ENCODE measurements at regions not wholly inside any gene's neighbourhood (a gene's known extent, or its start where the extent isn't known, plus 50 kb on each side); places are given as distances from the start of the nearest gene placed in this dataset.

- no peak overlapping the region for H3K23ac ChIP-seq (ENCODE audit: low read depth, low read length, poor library complexity)
- no peak overlapping the region for H2AFZ ChIP-seq (ENCODE audit: low read length)
- H3K9me3 ChIP-seq (replicated peaks in 1 of 2; ENCODE audit: control insufficient read depth in 2 of 2, insufficient read depth in 1 of 2, low read depth in 1 of 2, low read length in 2 of 2) = no peaks in the 10 kb centered on the region
- no peaks in the 10 kb centered on the region for H3K4me1 ChIP-seq (ENCODE audit: control insufficient read depth in 2 of 2, insufficient read depth in 1 of 2, low read depth in 1 of 2, low read length in 2 of 2)
- H2BK12ac ChIP-seq (ENCODE audit: low read length) = no peak overlapping the region
- no peak overlapping the region for H3K18ac ChIP-seq (ENCODE audit: low read length)
- no peak overlapping the region for H2BK120ac ChIP-seq (ENCODE audit: low read depth, low read length)
- H2AK5ac ChIP-seq (ENCODE audit: low read depth, low read length) = no peak overlapping the region
- H3K4me3 ChIP-seq (ENCODE audit: low read length in 2 of 2) = no peak overlapping the region
- no peak overlapping the region for H3K4ac ChIP-seq (ENCODE audit: low read length)
- no peak overlapping the region for H4K91ac ChIP-seq (ENCODE audit: low read depth, low read length, poor library complexity)
- no peak overlapping the region for H3K27ac ChIP-seq (replicated peaks; ENCODE audit: low read length)
- H3K36me3 ChIP-seq (replicated peaks in 1 of 2; ENCODE audit: control insufficient read depth in 2 of 2, insufficient read depth in 2 of 2, low read length in 2 of 2) = no peaks in the 10 kb centered on the region
- H2BK5ac ChIP-seq (ENCODE audit: low read length) = no peak overlapping the region
- no peak overlapping the region for H3K14ac ChIP-seq (ENCODE audit: low read length)
- no peak overlapping the region for H4K8ac ChIP-seq (ENCODE audit: low read depth, low read length)
- no peak for DNase-seq (ENCODE audit: low spot score)
- no peak overlapping the region for H3K4me2 ChIP-seq (ENCODE audit: insufficient read depth, low read length, poor library complexity, severe bottlenecking)
- no peak overlapping the region for H3K9ac ChIP-seq (ENCODE audit: low read depth, low read length, poor library complexity)
- no peak overlapping the region for H2BK15ac ChIP-seq (ENCODE audit: low read length)
- no peaks in the 10 kb centered on the region for H3K27me3 ChIP-seq (ENCODE audit: control insufficient read depth in 3 of 3, insufficient read depth in 3 of 3, low read depth in 1 of 3, low read length in 3 of 3)
- WGBS, 2 donors (ENCODE audit: extremely low coverage in 2 of 2, insufficient read length in 2 of 2, insufficient replicate concordance in 1 of 2) = no CpG with 5 or more reads among the region's 4 CpGs
- H3K79me1 ChIP-seq (ENCODE audit: low read depth, low read length) = no peaks in the 10 kb centered on the region
Observed at GRCh38 chr3:124600765-124601164, 129.5 kb upstream of the UMPS start.

- Histone ChIP-seq H3K27me3 (ENCODE audit: control insufficient read depth in 3 of 3, insufficient read depth in 3 of 3, low read depth in 1 of 3, low read length in 3 of 3) (no peaks in the 10 kb centered on the region), H2BK12ac (ENCODE audit: low read length) (no peak overlapping the region), H3K4me2 (ENCODE audit: insufficient read depth, low read length, poor library complexity, severe bottlenecking) (no peak overlapping the region), H3K23ac (ENCODE audit: low read depth, low read length, poor library complexity) (no peak overlapping the region), H4K91ac (ENCODE audit: low read depth, low read length, poor library complexity) (no peak overlapping the region), H2BK15ac (ENCODE audit: low read length) (no peak overlapping the region), H3K4me1 (ENCODE audit: control insufficient read depth in 2 of 2, insufficient read depth in 1 of 2, low read depth in 1 of 2, low read length in 2 of 2) (no peaks in the 10 kb centered on the region), H2BK5ac (ENCODE audit: low read length) (no peak overlapping the region), H3K18ac (ENCODE audit: low read length) (no peak overlapping the region), H3K9me3 (replicated peaks in 1 of 2; ENCODE audit: control insufficient read depth in 2 of 2, insufficient read depth in 1 of 2, low read depth in 1 of 2, low read length in 2 of 2) (no peaks in the 10 kb centered on the region), H3K14ac (ENCODE audit: low read length) (no peak overlapping the region), H3K4ac (ENCODE audit: low read length) (no peak overlapping the region), H3K36me3 (replicated peaks in 1 of 2; ENCODE audit: control insufficient read depth in 2 of 2, insufficient read depth in 2 of 2, low read length in 2 of 2) (no peaks in the 10 kb centered on the region), H3K79me1 (ENCODE audit: low read depth, low read length) (no peaks in the 10 kb centered on the region), H3K27ac (replicated peaks; ENCODE audit: low read length) (no peak overlapping the region), H4K8ac (ENCODE audit: low read depth, low read length) (no peak overlapping the region), H2BK120ac (ENCODE audit: low read depth, low read length) (no peak overlapping the region), H3K9ac (ENCODE audit: low read depth, low read length, poor library complexity) (no peak overlapping the region), H2AFZ (ENCODE audit: low read length) (no peak overlapping the region), H2AK5ac (ENCODE audit: low read depth, low read length) (no peak overlapping the region), H3K4me3 (ENCODE audit: low read length in 2 of 2) (no peak overlapping the region)
- WGBS, 2 donors (ENCODE audit: extremely low coverage in 2 of 2, insufficient read length in 2 of 2, insufficient replicate concordance in 1 of 2) = no CpG with 5 or more reads among the region's 2 CpGs
- DNase-seq (ENCODE audit: low spot score) = no peak
Observed at GRCh38 chr3:124601190-124601589, 129.1 kb upstream of the UMPS start.

DNA sequence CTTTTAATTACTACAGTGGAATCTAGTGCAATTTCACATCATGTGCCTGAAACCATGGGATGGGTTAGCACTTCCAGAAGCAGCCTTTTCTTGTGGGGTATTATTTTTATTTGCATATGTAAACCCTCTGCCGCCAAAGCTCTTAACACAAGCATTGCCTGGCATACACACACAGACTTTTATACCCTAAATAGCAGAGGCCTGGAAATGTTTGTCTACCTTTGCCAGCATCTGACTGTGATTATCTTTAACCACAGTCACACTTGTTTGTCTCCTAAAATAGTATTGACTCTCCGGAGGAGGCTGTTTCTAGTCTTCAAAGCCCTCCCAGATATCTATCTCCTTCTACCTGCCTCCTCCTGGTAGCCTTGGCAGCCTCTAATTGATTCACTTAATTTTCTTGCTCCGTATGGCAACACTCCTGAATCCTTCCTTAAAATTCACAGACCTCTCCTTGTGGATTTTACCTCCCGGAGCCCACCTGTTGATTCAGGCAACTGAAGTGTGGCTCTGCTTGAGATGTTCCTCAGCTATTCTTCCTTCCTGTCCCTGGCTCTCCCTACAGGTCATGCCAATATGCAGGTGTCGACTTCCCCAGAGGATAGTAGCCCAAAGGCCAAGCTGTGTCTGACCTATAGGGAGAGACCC lies 127.1 kb upstream of the UMPS start:
- H4K8ac ChIP-seq (ENCODE audit: low read depth, low read length) = no peak overlapping the region
- no peak overlapping the region for H3K4me3 ChIP-seq (ENCODE audit: low read length in 2 of 2)
- no peaks in the 10 kb centered on the region for H3K79me1 ChIP-seq (ENCODE audit: low read depth, low read length)
- DNase-seq (ENCODE audit: low spot score) = no peak
- H3K4me2 ChIP-seq (ENCODE audit: insufficient read depth, low read length, poor library complexity, severe bottlenecking) = no peak overlapping the region
- no peak overlapping the region for H3K18ac ChIP-seq (ENCODE audit: low read length)
- no peak overlapping the region for H2AK5ac ChIP-seq (ENCODE audit: low read depth, low read length)
- no peak overlapping the region for H3K27ac ChIP-seq (replicated peaks; ENCODE audit: low read length)
- no peak overlapping the region for H2AFZ ChIP-seq (ENCODE audit: low read length)
- H2BK15ac ChIP-seq (ENCODE audit: low read length) = no peak overlapping the region
- WGBS, 2 donors (ENCODE audit: extremely low coverage in 2 of 2, insufficient read length in 2 of 2, insufficient replicate concordance in 1 of 2) = no CpG with 5 or more reads among the region's 5 CpGs
- H2BK120ac ChIP-seq (ENCODE audit: low read depth, low read length) = no peak overlapping the region
- H3K36me3 ChIP-seq (replicated peaks in 1 of 2; ENCODE audit: control insufficient read depth in 2 of 2, insufficient read depth in 2 of 2, low read length in 2 of 2) = no peaks in the 10 kb centered on the region
- no peak overlapping the region for H4K91ac ChIP-seq (ENCODE audit: low read depth, low read length, poor library complexity)
- H3K4me1 ChIP-seq (ENCODE audit: control insufficient read depth in 2 of 2, insufficient read depth in 1 of 2, low read depth in 1 of 2, low read length in 2 of 2) = no peaks in the 10 kb centered on the region
- H2BK12ac ChIP-seq (ENCODE audit: low read length) = no peak overlapping the region
- no peaks in the 10 kb centered on the region for H3K9me3 ChIP-seq (replicated peaks in 1 of 2; ENCODE audit: control insufficient read depth in 2 of 2, insufficient read depth in 1 of 2, low read depth in 1 of 2, low read length in 2 of 2)
- no peak overlapping the region for H2BK5ac ChIP-seq (ENCODE audit: low read length)
- no peaks in the 10 kb centered on the region for H3K27me3 ChIP-seq (ENCODE audit: control insufficient read depth in 3 of 3, insufficient read depth in 3 of 3, low read depth in 1 of 3, low read length in 3 of 3)
- H3K14ac ChIP-seq (ENCODE audit: low read length) = no peak overlapping the region
- no peak overlapping the region for H3K23ac ChIP-seq (ENCODE audit: low read depth, low read length, poor library complexity)
- no peak overlapping the region for H3K4ac ChIP-seq (ENCODE audit: low read length)
- H3K9ac ChIP-seq (ENCODE audit: low read depth, low read length, poor library complexity) = no peak overlapping the region

DNA sequence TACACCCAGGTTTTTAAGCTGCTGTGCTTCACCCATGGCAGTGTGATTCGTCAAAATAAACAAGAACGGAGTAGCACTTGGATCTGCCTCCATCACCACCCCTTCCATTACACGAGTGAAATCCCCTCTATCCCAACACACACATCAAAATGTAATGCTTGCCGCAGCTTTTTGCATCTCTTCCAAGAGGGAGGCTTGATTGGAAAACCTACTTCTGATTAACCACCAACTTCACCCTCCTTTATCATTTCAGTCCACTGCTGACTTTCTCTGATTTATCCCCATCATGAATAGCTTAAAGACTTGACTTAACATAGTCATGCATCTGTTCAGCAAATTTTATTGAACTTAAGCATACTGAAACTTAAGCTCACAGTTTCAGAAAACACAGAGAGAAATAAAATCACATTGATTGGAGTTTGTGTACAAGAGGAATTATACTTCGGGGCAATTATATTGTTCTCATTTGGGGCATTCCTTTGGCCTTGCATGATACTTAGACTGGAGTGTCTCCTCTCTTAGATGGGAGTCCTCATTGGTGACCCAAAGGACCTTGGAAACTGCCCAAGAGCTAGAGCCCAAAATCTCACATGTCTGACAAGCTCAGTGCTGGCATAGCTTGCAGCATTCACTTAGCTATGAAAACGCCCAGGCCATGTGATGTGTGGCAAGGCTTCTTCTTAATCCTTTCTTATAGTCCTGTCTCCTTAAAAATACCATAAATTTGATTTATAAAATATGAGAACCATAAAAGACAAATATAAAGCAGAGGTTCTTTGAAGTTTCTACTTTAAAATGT lies 124.3 kb upstream of the UMPS start:
- Histone ChIP-seq H2AFZ (ENCODE audit: low read length) (no peak overlapping the region), H3K14ac (ENCODE audit: low read length) (no peak overlapping the region), H3K27me3 (ENCODE audit: control insufficient read depth in 3 of 3, insufficient read depth in 3 of 3, low read depth in 1 of 3, low read length in 3 of 3) (no peaks in the 10 kb centered on the region), H2BK5ac (ENCODE audit: low read length) (no peak overlapping the region), H3K36me3 (replicated peaks in 1 of 2; ENCODE audit: control insufficient read depth in 2 of 2, insufficient read depth in 2 of 2, low read length in 2 of 2) (no peaks in the 10 kb centered on the region), H3K9me3 (replicated peaks in 1 of 2; ENCODE audit: control insufficient read depth in 2 of 2, insufficient read depth in 1 of 2, low read depth in 1 of 2, low read length in 2 of 2) (no peaks in the 10 kb centered on the region), H3K18ac (ENCODE audit: low read length) (no peak overlapping the region), H4K8ac (ENCODE audit: low read depth, low read length) (no peak overlapping the region), H3K27ac (replicated peaks; ENCODE audit: low read length) (no peak overlapping the region), H2BK12ac (ENCODE audit: low read length) (no peak overlapping the region), H3K4me2 (ENCODE audit: insufficient read depth, low read length, poor library complexity, severe bottlenecking) (no peak overlapping the region), H2AK5ac (ENCODE audit: low read depth, low read length) (no peak overlapping the region), H2BK120ac (ENCODE audit: low read depth, low read length) (no peak overlapping the region), H3K79me1 (ENCODE audit: low read depth, low read length) (no peaks in the 10 kb centered on the region), H3K4me3 (ENCODE audit: low read length in 2 of 2) (no peak overlapping the region), H3K4ac (ENCODE audit: low read length) (no peak overlapping the region), H2BK15ac (ENCODE audit: low read length) (no peak overlapping the region), H3K9ac (ENCODE audit: low read depth, low read length, poor library complexity) (no peak overlapping the region), H4K91ac (ENCODE audit: low read depth, low read length, poor library complexity) (no peak overlapping the region), H3K4me1 (ENCODE audit: control insufficient read depth in 2 of 2, insufficient read depth in 1 of 2, low read depth in 1 of 2, low read length in 2 of 2) (peaks cover 0 to 2% of the 10 kb centered on the region in 2 donors), H3K23ac (ENCODE audit: low read depth, low read length, poor library complexity) (no peak overlapping the region)
- no peak for DNase-seq (ENCODE audit: low spot score)
- WGBS, 2 donors (ENCODE audit: extremely low coverage in 2 of 2, insufficient read length in 2 of 2, insufficient replicate concordance in 1 of 2) = no CpG with 5 or more reads among the region's 6 CpGs

Measured in neuronal stem cell (in vitro differentiated cells).